ENCODE measurements at regions not wholly inside any gene's neighbourhood (a gene's known extent, or its start where the extent isn't known, plus 50 kb on each side); places are given as distances from the start of the nearest gene placed in this dataset.

DNA sequence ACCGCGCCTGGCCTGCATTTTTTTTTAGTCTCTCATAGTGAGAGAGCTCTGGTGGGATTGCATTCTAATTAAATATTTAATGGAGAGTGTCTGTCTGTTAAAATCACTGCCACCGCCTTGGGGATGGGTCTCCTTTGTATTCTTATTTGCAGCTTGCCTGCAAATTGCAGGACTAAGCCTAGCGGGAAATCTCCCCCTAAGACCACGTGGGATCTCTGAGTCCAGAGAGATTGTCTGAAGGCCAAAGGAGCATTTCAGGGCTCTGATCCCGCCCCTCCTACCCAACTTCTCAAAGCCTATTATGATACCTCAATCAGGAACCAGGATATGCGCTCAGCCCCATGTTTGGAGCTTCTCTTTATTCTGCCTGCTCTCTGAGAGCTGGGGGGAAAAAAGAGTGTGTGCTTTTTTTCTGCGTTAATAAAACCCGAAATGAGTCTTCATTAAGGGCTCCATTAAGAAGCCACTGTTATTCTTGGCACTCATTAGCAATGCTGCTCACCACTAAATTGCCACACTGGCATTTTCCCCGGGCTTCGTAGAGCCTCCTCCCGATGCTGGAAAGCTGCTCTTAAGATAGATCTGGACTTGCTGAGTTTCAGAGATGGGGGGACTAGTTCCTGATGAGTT lies 92.9 kb upstream of the THY1 start:
- DNase-seq (ENCODE audit: low read depth in 2 of 2), result peak in 1 of 2 donors; percentile 25
- no peaks in the 10 kb centered on the region for H3K79me2 ChIP-seq (ENCODE audit: control insufficient read depth, insufficient read depth, low read length)
- H3K27ac ChIP-seq (ENCODE audit: insufficient read depth, low read length), result no peak overlapping the region
- H3K9me3 ChIP-seq (ENCODE audit: control insufficient read depth, insufficient read depth, low read depth, low read length), result no peaks in the 10 kb centered on the region
- H3K4me2 ChIP-seq (ENCODE audit: extremely low read depth, insufficient read depth, low read length), result no peak overlapping the region
- no peak overlapping the region for H3K9ac ChIP-seq (ENCODE audit: insufficient read depth, low read length)
- no peaks in the 10 kb centered on the region for H4K20me1 ChIP-seq (ENCODE audit: control insufficient read depth, extremely low read depth, insufficient read depth, low read length)
- no peak overlapping the region for H3K4me3 ChIP-seq (replicated peaks in 1 of 4; ENCODE audit: control extremely low read depth in 1 of 4, insufficient read depth in 1 of 4, low read depth in 3 of 4, low read length in 4 of 4)
- H3K27me3 ChIP-seq (ENCODE audit: control insufficient read depth, insufficient read depth, low read length), result peaks cover 21% of the 10 kb centered on the region
- H2AFZ ChIP-seq (ENCODE audit: low read length), result no peak overlapping the region
- TF ChIP-seq EZH2 (IDR thresholded peaks at IDR 0.05; ENCODE audit: low read length, missing control alignments), result no peak
- TF ChIP-seq, protein P1, sequence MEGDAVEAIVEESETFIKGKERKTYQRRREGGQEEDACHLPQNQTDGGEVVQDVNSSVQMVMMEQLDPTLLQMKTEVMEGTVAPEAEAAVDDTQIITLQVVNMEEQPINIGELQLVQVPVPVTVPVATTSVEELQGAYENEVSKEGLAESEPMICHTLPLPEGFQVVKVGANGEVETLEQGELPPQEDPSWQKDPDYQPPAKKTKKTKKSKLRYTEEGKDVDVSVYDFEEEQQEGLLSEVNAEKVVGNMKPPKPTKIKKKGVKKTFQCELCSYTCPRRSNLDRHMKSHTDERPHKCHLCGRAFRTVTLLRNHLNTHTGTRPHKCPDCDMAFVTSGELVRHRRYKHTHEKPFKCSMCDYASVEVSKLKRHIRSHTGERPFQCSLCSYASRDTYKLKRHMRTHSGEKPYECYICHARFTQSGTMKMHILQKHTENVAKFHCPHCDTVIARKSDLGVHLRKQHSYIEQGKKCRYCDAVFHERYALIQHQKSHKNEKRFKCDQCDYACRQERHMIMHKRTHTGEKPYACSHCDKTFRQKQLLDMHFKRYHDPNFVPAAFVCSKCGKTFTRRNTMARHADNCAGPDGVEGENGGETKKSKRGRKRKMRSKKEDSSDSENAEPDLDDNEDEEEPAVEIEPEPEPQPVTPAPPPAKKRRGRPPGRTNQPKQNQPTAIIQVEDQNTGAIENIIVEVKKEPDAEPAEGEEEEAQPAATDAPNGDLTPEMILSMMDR (conservative IDR thresholded peaks at IDR 0.05 in 1 of 2, IDR thresholded peaks at IDR 0.05 in 1 of 2; ENCODE audit: low read depth in 1 of 2, low read length in 2 of 2), result no peak
- H3K36me3 ChIP-seq (ENCODE audit: control insufficient read depth, insufficient read depth, low read length), result no peaks in the 10 kb centered on the region
- H3K4me1 ChIP-seq (ENCODE audit: control insufficient read depth, extremely low read depth, insufficient read depth, low read length), result no peaks in the 10 kb centered on the region

DNA sequence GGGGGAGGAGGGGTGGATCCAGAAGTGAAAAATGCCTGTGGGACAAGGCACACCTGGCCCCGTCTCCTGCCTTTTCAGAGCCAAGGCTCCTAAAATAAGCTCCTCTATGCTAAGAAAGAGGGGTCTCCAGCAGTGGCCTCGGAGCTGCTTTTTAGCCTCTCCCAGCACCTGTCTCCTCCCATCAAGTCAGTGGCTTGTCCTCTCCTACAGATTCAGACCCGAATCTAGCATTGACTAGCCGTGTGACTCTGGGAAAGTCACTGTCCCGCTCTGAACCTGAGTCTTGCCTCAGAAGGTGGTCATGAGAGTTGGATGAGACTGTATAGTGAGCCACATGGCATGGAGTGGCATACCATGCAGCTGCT lies 90.8 kb upstream of the THY1 start:
- TF ChIP-seq, protein P1 (conservative IDR thresholded peaks at IDR 0.05 in 1 of 2, IDR thresholded peaks at IDR 0.05 in 1 of 2; ENCODE audit: low read depth in 1 of 2, low read length in 2 of 2), result no peak
- TF ChIP-seq EZH2 (IDR thresholded peaks at IDR 0.05; ENCODE audit: low read length, missing control alignments), result no peak
- no peak overlapping the region for H3K4me2 ChIP-seq (ENCODE audit: extremely low read depth, insufficient read depth, low read length)
- no peaks in the 10 kb centered on the region for H3K9me3 ChIP-seq (ENCODE audit: control insufficient read depth, insufficient read depth, low read depth, low read length)
- peaks cover 10% of the 10 kb centered on the region for H3K4me1 ChIP-seq (ENCODE audit: control insufficient read depth, extremely low read depth, insufficient read depth, low read length)
- no peak overlapping the region for H3K9ac ChIP-seq (ENCODE audit: insufficient read depth, low read length)
- DNase-seq (ENCODE audit: low read depth in 2 of 2), result no peak
- H3K4me3 ChIP-seq (replicated peaks in 1 of 4; ENCODE audit: control extremely low read depth in 1 of 4, insufficient read depth in 1 of 4, low read depth in 3 of 4, low read length in 4 of 4), result no peak overlapping the region
- H3K79me2 ChIP-seq (ENCODE audit: control insufficient read depth, insufficient read depth, low read length), result no peaks in the 10 kb centered on the region
- H2AFZ ChIP-seq (ENCODE audit: low read length), result no peak overlapping the region
- peaks cover 19% of the 10 kb centered on the region for H3K27me3 ChIP-seq (ENCODE audit: control insufficient read depth, insufficient read depth, low read length)
- no peaks in the 10 kb centered on the region for H3K36me3 ChIP-seq (ENCODE audit: control insufficient read depth, insufficient read depth, low read length)
- no peaks in the 10 kb centered on the region for H4K20me1 ChIP-seq (ENCODE audit: control insufficient read depth, extremely low read depth, insufficient read depth, low read length)
- no peak overlapping the region for H3K27ac ChIP-seq (ENCODE audit: insufficient read depth, low read length)

DNA sequence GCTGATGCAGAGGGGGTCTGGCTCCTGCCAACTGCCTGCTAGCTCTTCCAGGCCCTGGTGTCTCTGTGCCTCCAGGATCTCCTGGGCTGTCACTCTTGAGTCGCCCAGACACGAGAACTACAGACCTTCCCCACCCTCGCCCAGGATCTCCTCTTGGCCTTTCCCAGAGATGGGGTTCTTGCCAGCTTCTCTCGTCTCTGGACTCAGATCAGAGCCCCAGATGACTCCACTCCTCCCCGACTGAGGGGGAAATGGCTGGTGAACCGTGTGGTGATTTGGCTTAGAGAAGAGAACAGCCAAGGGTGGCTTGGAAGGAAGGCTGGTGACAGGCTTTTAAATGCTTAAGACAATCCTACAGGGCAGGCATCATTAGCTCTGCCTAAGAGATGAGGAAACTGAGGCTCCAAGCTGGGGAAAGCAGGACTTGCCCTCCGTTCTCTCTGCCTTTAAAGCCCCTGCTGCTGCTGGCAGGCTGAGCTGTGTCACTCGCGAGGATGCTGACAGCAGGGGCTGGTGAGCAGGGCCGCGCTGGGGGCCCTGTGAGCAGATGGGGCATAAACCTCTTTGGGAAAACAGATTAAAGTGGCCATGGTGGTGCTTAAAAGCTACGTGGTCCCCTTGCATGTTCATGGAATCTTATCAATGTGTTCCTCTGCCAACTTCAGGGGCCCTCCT lies 90.3 kb upstream of the THY1 start:
- Histone ChIP-seq H3K79me2 (ENCODE audit: control insufficient read depth, insufficient read depth, low read length) (no peaks in the 10 kb centered on the region), H3K4me1 (ENCODE audit: control insufficient read depth, extremely low read depth, insufficient read depth, low read length) (peaks cover 10% of the 10 kb centered on the region), H3K27me3 (ENCODE audit: control insufficient read depth, insufficient read depth, low read length) (peaks cover 19% of the 10 kb centered on the region), H4K20me1 (ENCODE audit: control insufficient read depth, extremely low read depth, insufficient read depth, low read length) (no peaks in the 10 kb centered on the region), H3K4me3 (replicated peaks in 1 of 4; ENCODE audit: control extremely low read depth in 1 of 4, insufficient read depth in 1 of 4, low read depth in 3 of 4, low read length in 4 of 4) (no peak overlapping the region), H3K9me3 (ENCODE audit: control insufficient read depth, insufficient read depth, low read depth, low read length) (no peaks in the 10 kb centered on the region), H3K4me2 (ENCODE audit: extremely low read depth, insufficient read depth, low read length) (no peak overlapping the region), H2AFZ (ENCODE audit: low read length) (no peak overlapping the region), H3K36me3 (ENCODE audit: control insufficient read depth, insufficient read depth, low read length) (no peaks in the 10 kb centered on the region), H3K9ac (ENCODE audit: insufficient read depth, low read length) (no peak overlapping the region), H3K27ac (ENCODE audit: insufficient read depth, low read length) (no peak overlapping the region)
- TF ChIP-seq EZH2 (IDR thresholded peaks at IDR 0.05; ENCODE audit: low read length, missing control alignments), result no peak
- TF ChIP-seq, protein P1 (conservative IDR thresholded peaks at IDR 0.05 in 1 of 2, IDR thresholded peaks at IDR 0.05 in 1 of 2; ENCODE audit: low read depth in 1 of 2, low read length in 2 of 2), result no peak
- DNase-seq (ENCODE audit: low read depth in 2 of 2), result no peak

Measured in fibroblast of lung (primary cell).